Activated CD8-positive, alpha-beta T cell treated with anti-CD3 and anti-CD28 coated beads, Interleukin-2, amount 10 ng/mL, durations not matched to agents 7 days and 5 days (primary cell): ENCODE measurements at regions not wholly inside any gene's neighbourhood (a gene's known extent, or its start where the extent isn't known, plus 50 kb on each side); places are given as distances from the start of the nearest gene placed in this dataset.

ENCODE experiments used
- ATAC-seq: fragments of 150-1000 bp; cut with Tn5 transposase; one replicate; pipeline ENCODE4 v1.10.0; 2021; ENCODE audit warnings: moderate library complexity
- CTCF ChIA-PET: fragments of 350-600 bp; sonication (Branson Sonifier 250); formaldehyde crosslinking; loops from one replicate; lab custom pipeline; 2021; ENCODE audit warnings: antibody characterized with exemption; lab: Charles Lee
- POLR2A ChIA-PET: fragments of 350-600 bp; sonication (Branson Sonifier 250); formaldehyde crosslinking; loops from one replicate; lab custom pipeline; 2021; ENCODE audit warnings: antibody characterized with exemption; lab: Charles Lee
- DNase-seq: peaks from one replicate; pipeline ENCODE4 v3.0.0-alpha.2; 2020
- H3K27ac Mint-ChIP-seq: one replicate; pipeline ENCODE4 v1.8.0; 2021; ENCODE audit warnings: mild to moderate bottlenecking, mixed read lengths
- H3K27me3 Mint-ChIP-seq: one replicate; pipeline ENCODE4 v1.8.0; 2021; ENCODE audit warnings: low read depth, mixed read lengths
- H3K36me3 Mint-ChIP-seq: one replicate; pipeline ENCODE4 v1.8.0; 2021; ENCODE audit warnings: low read depth, mixed read lengths
- H3K4me1 Mint-ChIP-seq: one replicate; pipeline ENCODE4 v1.8.0; 2021; ENCODE audit warnings: low read depth, mixed read lengths
- H3K4me3 Mint-ChIP-seq: one replicate; pipeline ENCODE4 v1.8.0; 2021; ENCODE audit warnings: mild to moderate bottlenecking, mixed read lengths
- H3K9me3 Mint-ChIP-seq: one replicate; pipeline ENCODE4 v1.8.0; 2022; ENCODE audit warnings: mixed read lengths; ENCODE audit not compliant: insufficient read depth

- Mint-ChIP-seq H3K4me3 (peak overlapping the region; percentile 17), H3K4me1 (peaks cover 69% of the 10 kb centered on the region), H3K27me3 (no peaks in the 10 kb centered on the region), H3K27ac (no peak overlapping the region), H3K36me3 (peaks cover 10% of the 10 kb centered on the region), H3K9me3 (no peaks in the 10 kb centered on the region)
- ChIA-PET POLR2A (no interaction called here), CTCF (interaction anchor here (1.2 to 9.2 kb wide), 4 partner anchors 57 to 289 kb away, joined by 3 to 160 read pairs (median 6); no protein-coding TSS in a partner anchor)
- DNase-seq (peak; percentile 24), ATAC-seq (no peak)
Observed at GRCh38 chr2:134122610-134123009, 131.3 kb upstream of the MGAT5 start.

GRCh38 chr2:134123332-134123731, 130.5 kb upstream of the MGAT5 start:
- CTCF ChIA-PET = interaction anchor here (1.1 to 9.2 kb wide), 3 partner anchors 82 to 289 kb away, joined by 3 to 160 read pairs (median 3); no protein-coding TSS in a partner anchor
- no peak for ATAC-seq
- no peak overlapping the region for H3K4me3 Mint-ChIP-seq
- DNase-seq = no peak
- H3K27me3 Mint-ChIP-seq = no peaks in the 10 kb centered on the region
- H3K9me3 Mint-ChIP-seq = no peaks in the 10 kb centered on the region
- peaks cover 70% of the 10 kb centered on the region for H3K4me1 Mint-ChIP-seq
- H3K36me3 Mint-ChIP-seq = peaks cover 10% of the 10 kb centered on the region
- H3K27ac Mint-ChIP-seq = no peak overlapping the region
- POLR2A ChIA-PET = no interaction called here

GRCh38 chr2:134124047-134124753, 129.7 kb upstream of the MGAT5 start:
- Mint-ChIP-seq H3K4me1 (peaks cover 68% of the 10 kb centered on the region), H3K27ac (no peak overlapping the region), H3K4me3 (no peak overlapping the region), H3K36me3 (peaks cover 10% of the 10 kb centered on the region), H3K27me3 (no peaks in the 10 kb centered on the region), H3K9me3 (no peaks in the 10 kb centered on the region)
- POLR2A ChIA-PET = no interaction called here
- DNase-seq (no peak), ATAC-seq (no peak)
- CTCF ChIA-PET = interaction anchor here (0.9 to 1.1 kb wide), 2 partner anchors 120 to 288 kb away, joined by 3 read pairs; no protein-coding TSS in a partner anchor

- peaks cover 27% of the 10 kb centered on the region for H3K36me3 Mint-ChIP-seq
- no peak overlapping the region for H3K4me3 Mint-ChIP-seq
- H3K4me1 Mint-ChIP-seq = peaks cover 62% of the 10 kb centered on the region
- H3K27me3 Mint-ChIP-seq = no peaks in the 10 kb centered on the region
- ChIA-PET CTCF (interaction anchor here (0.6 to 3.8 kb wide), 12 partner anchors 10 to 324 kb away, joined by 3 to 21 read pairs (median 6); no protein-coding TSS in a partner anchor), POLR2A (interaction anchor here (0.6 to 1.2 kb wide), 4 partner anchors 8 to 292 kb away, joined by 3 to 5 read pairs (median 4); no protein-coding TSS in a partner anchor)
- no peaks in the 10 kb centered on the region for H3K9me3 Mint-ChIP-seq
- no peak overlapping the region for H3K27ac Mint-ChIP-seq
- ATAC-seq (peak; percentile 85), DNase-seq (peak; percentile 66)
Observed at GRCh38 chr2:134127496-134127895, 126.4 kb upstream of the MGAT5 start.

GRCh38 chr2:134128746-134129145, 125.1 kb upstream of the MGAT5 start:
- ATAC-seq = no peak
- ChIA-PET CTCF (interaction anchor here (1.6 to 3.8 kb wide), 3 partner anchors 8 to 78 kb away, joined by 6 to 21 read pairs (median 9); no protein-coding TSS in a partner anchor), POLR2A (interaction anchor here (0.7 to 1.2 kb wide), 3 partner anchors 9 to 283 kb away, joined by 3 read pairs; no protein-coding TSS in a partner anchor)
- no peaks in the 10 kb centered on the region for H3K27me3 Mint-ChIP-seq
- no peak overlapping the region for H3K27ac Mint-ChIP-seq
- H3K4me1 Mint-ChIP-seq = peaks cover 50% of the 10 kb centered on the region
- DNase-seq = no peak
- peaks cover 28% of the 10 kb centered on the region for H3K36me3 Mint-ChIP-seq
- no peaks in the 10 kb centered on the region for H3K9me3 Mint-ChIP-seq
- H3K4me3 Mint-ChIP-seq = no peak overlapping the region

- Mint-ChIP-seq H3K27ac (no peak overlapping the region), H3K4me1 (peaks cover 45% of the 10 kb centered on the region), H3K36me3 (peaks cover 28% of the 10 kb centered on the region), H3K27me3 (no peaks in the 10 kb centered on the region), H3K4me3 (no peak overlapping the region), H3K9me3 (no peaks in the 10 kb centered on the region)
- DNase-seq (no peak), ATAC-seq (no peak)
- CTCF ChIA-PET = interaction anchor here (1.4 to 3.8 kb wide), 2 partner anchors 10 to 12 kb away, joined by 5 to 21 read pairs; no protein-coding TSS in a partner anchor
- POLR2A ChIA-PET = interaction anchor here (0.6 kb wide), 1 partner anchor 40 kb away, joined by 3 read pairs; no protein-coding TSS in a partner anchor
Observed at GRCh38 chr2:134129900-134130537, 123.9 kb upstream of the MGAT5 start.

GRCh38 chr2:134131681-134132489, 122.0 kb upstream of the MGAT5 start:
- POLR2A ChIA-PET = no interaction called here
- H3K27me3 Mint-ChIP-seq = no peaks in the 10 kb centered on the region
- no peak for DNase-seq
- CTCF ChIA-PET = interaction anchor here (1.7 to 1.9 kb wide), 2 partner anchors 75 to 280 kb away, joined by 3 to 5 read pairs; no protein-coding TSS in a partner anchor
- no peak overlapping the region for H3K4me3 Mint-ChIP-seq
- H3K27ac Mint-ChIP-seq = no peak overlapping the region
- H3K4me1 Mint-ChIP-seq = peaks cover 39% of the 10 kb centered on the region
- H3K36me3 Mint-ChIP-seq = peaks cover 26% of the 10 kb centered on the region
- no peaks in the 10 kb centered on the region for H3K9me3 Mint-ChIP-seq
- ATAC-seq = no peak

GRCh38 chr2:134132490-134132857, 121.4 kb upstream of the MGAT5 start:
- H3K4me1 Mint-ChIP-seq = peaks cover 39% of the 10 kb centered on the region
- ChIA-PET POLR2A (no interaction called here), CTCF (interaction anchor here (1.7 to 1.9 kb wide), 2 partner anchors 75 to 279 kb away, joined by 3 to 5 read pairs; no protein-coding TSS in a partner anchor)
- no peaks in the 10 kb centered on the region for H3K9me3 Mint-ChIP-seq
- DNase-seq = no peak
- H3K4me3 Mint-ChIP-seq = no peak overlapping the region
- H3K27ac Mint-ChIP-seq = no peak overlapping the region
- H3K36me3 Mint-ChIP-seq = peaks cover 26% of the 10 kb centered on the region
- ATAC-seq = no peak
- H3K27me3 Mint-ChIP-seq = no peaks in the 10 kb centered on the region

- ChIA-PET POLR2A (no interaction called here), CTCF (interaction anchor here (1.0 to 1.9 kb wide), 3 partner anchors 15 to 278 kb away, joined by 3 to 5 read pairs (median 3); no protein-coding TSS in a partner anchor)
- ATAC-seq (no peak), DNase-seq (no peak)
- Mint-ChIP-seq H3K9me3 (no peaks in the 10 kb centered on the region), H3K27me3 (no peaks in the 10 kb centered on the region), H3K4me3 (no peak overlapping the region), H3K4me1 (peaks cover 34% of the 10 kb centered on the region), H3K27ac (no peak overlapping the region), H3K36me3 (peaks cover 26% of the 10 kb centered on the region)
Observed at GRCh38 chr2:134133622-134134312, 120.1 kb upstream of the MGAT5 start.

- H3K36me3 Mint-ChIP-seq = peaks cover 25% of the 10 kb centered on the region
- POLR2A ChIA-PET = no interaction called here
- H3K4me1 Mint-ChIP-seq = peaks cover 29% of the 10 kb centered on the region
- H3K27ac Mint-ChIP-seq = no peak overlapping the region
- H3K4me3 Mint-ChIP-seq = no peak overlapping the region
- CTCF ChIA-PET = no interaction called here
- H3K27me3 Mint-ChIP-seq = no peaks in the 10 kb centered on the region
- no peaks in the 10 kb centered on the region for H3K9me3 Mint-ChIP-seq
- ATAC-seq (no peak), DNase-seq (no peak)
Observed at GRCh38 chr2:134134313-134134706, 119.6 kb upstream of the MGAT5 start.

- POLR2A ChIA-PET = no interaction called here
- no peak for DNase-seq
- Mint-ChIP-seq H3K4me1 (peaks cover 27% of the 10 kb centered on the region), H3K27ac (no peak overlapping the region), H3K9me3 (no peaks in the 10 kb centered on the region), H3K27me3 (no peaks in the 10 kb centered on the region), H3K4me3 (no peak overlapping the region), H3K36me3 (peaks cover 23% of the 10 kb centered on the region)
- no peak for ATAC-seq
- CTCF ChIA-PET = no interaction called here
Observed at GRCh38 chr2:134134827-134135226, 119.0 kb upstream of the MGAT5 start.
